Endothelial cell of umbilical vein (primary cell): ENCODE measurements at regions not wholly inside any gene's neighbourhood (a gene's known extent, or its start where the extent isn't known, plus 50 kb on each side); places are given as distances from the start of the nearest gene placed in this dataset.

Source experiments
- BruUV-seq: library from RNA; stranded (reverse); fragments of 400-500 nt; replicated peaks from 2 replicates; lab custom pipeline; 2021; lab: Mats Ljungman, UMichigan
- CTCF ChIA-PET: fragments of 300-600, 350-600 bp; sonication (Branson Sonifier 250); formaldehyde crosslinking; loops from one replicate; lab custom pipeline; 2021; ENCODE audit warnings: antibody characterized with exemption, inconsistent platforms; lab: Charles Lee
- POLR2A ChIA-PET: fragments of 300-600, 350-600 bp; sonication (Branson Sonifier 250); formaldehyde crosslinking; loops from one replicate; lab custom pipeline; 2021; ENCODE audit warnings: antibody characterized with exemption, inconsistent platforms; lab: Charles Lee
- DNase-seq: peaks from one replicate; pipeline ENCODE4 v3.0.0-alpha.2; 2011; ENCODE audit warnings: low read depth, low spot score
- FAIRE-seq: peaks from 2 replicates; lab custom pipeline; 2011; peaks lifted over from hg19 to GRCh38; lab: Jason Lieb, UNC
- H2AFZ ChIP-seq: 2 replicates; pipeline ENCODE4 v1.6.0; 2012; ENCODE audit warnings: low read depth, low read length, control low read depth, inconsistent platforms
- H3K27ac ChIP-seq: 2 replicates; pipeline ENCODE4 v1.5.1; 2011; ENCODE audit warnings: low read depth, mild to moderate bottlenecking, control low read depth, low read length, moderate library complexity; ENCODE audit not compliant: insufficient read depth
- H3K27me3 ChIP-seq, 2 experiments: 2 replicates each; pipeline versions ENCODE4 v1.6.0 to v1.6.1; 2011; ENCODE audit warnings: low read length in 2 of 2, mixed read lengths in 1 of 2; ENCODE audit not compliant: control insufficient read depth in 2 of 2, insufficient read depth in 2 of 2
- H3K36me3 ChIP-seq, 2 experiments: 2 replicates in 1 of 2; 3 replicates in 1 of 2; pipeline ENCODE4 v1.5.1; 2011; ENCODE audit warnings: low read length in 2 of 2, mild to moderate bottlenecking in 1 of 2, moderate library complexity in 1 of 2; ENCODE audit not compliant: control insufficient read depth in 2 of 2, insufficient read depth in 2 of 2; ENCODE audit errors: extremely low read depth in 1 of 2
- H3K4me1 ChIP-seq: 3 replicates; pipeline ENCODE4 v1.5.1; 2011; ENCODE audit warnings: mild to moderate bottlenecking, low read length; ENCODE audit not compliant: control insufficient read depth, insufficient read depth; ENCODE audit errors: extremely low read depth
- H3K4me2 ChIP-seq: 2 replicates; pipeline ENCODE4 v1.6.1; 2011; ENCODE audit warnings: low read length, control low read depth, mixed read lengths; ENCODE audit not compliant: insufficient read depth
- H3K4me3 ChIP-seq, 3 experiments: fragments of 200-600 bp in 1 of 3; sonication (generic), shearing (Covaris generic) in 1 of 3; replicated peaks in 1 of 3; 2 replicates each; pipeline ENCODE4 v1.5.1; 2011 to 2016; ENCODE audit warnings: control low read depth in 3 of 3, low read length in 3 of 3, mild to moderate bottlenecking in 2 of 3, inconsistent platforms in 1 of 3, low read depth in 1 of 3, moderate library complexity in 1 of 3; ENCODE audit not compliant: insufficient read depth in 1 of 3
- H3K79me2 ChIP-seq: 2 replicates; pipeline ENCODE4 v1.6.0; 2012; ENCODE audit warnings: low read length, inconsistent platforms; ENCODE audit not compliant: control insufficient read depth, insufficient read depth
- H3K9ac ChIP-seq: replicated peaks from 2 replicates; pipeline ENCODE3; 2011; ENCODE audit warnings: low read length, control low read depth; ENCODE audit not compliant: insufficient read depth; ENCODE audit errors: extremely low read depth
- H3K9me1 ChIP-seq: replicated peaks from 3 replicates; pipeline ENCODE4 v1.6.0; 2011; ENCODE audit warnings: mild to moderate bottlenecking, low read length; ENCODE audit not compliant: control insufficient read depth, insufficient read depth; ENCODE audit errors: extremely low read depth
- H3K9me3 ChIP-seq: replicated peaks from 2 replicates; pipeline ENCODE4 v1.5.1; 2012; ENCODE audit warnings: low read length, inconsistent platforms; ENCODE audit not compliant: control insufficient read depth, insufficient read depth
- H4K20me1 ChIP-seq: replicated peaks from 2 replicates; pipeline ENCODE3; 2011; ENCODE audit warnings: mild to moderate bottlenecking, low read length; ENCODE audit not compliant: control insufficient read depth, insufficient read depth; ENCODE audit errors: extremely low read depth
- EZH2 ChIP-seq: IDR thresholded peaks from 2 replicates; pipeline ENCODE4 v1.6.1; 2012; ENCODE audit warnings: borderline replicate concordance, low read depth, mild to moderate bottlenecking, moderate library complexity, low read length, inconsistent platforms; ENCODE audit not compliant: severe bottlenecking
- FOS ChIP-seq: IDR thresholded peaks from 2 replicates; pipeline ENCODE4 v1.6.1; 2011; ENCODE audit warnings: mild to moderate bottlenecking, low read length, moderate library complexity, borderline replicate concordance; ENCODE audit not compliant: insufficient read depth
- GATA2 ChIP-seq: IDR thresholded peaks from 2 replicates; pipeline ENCODE4 v1.7.0; 2011; ENCODE audit warnings: low read depth, mild to moderate bottlenecking, moderate library complexity, mixed read lengths, low read length; ENCODE audit not compliant: insufficient read length, insufficient read depth
- JUN ChIP-seq: IDR thresholded peaks from 2 replicates; pipeline ENCODE4 v1.6.1; 2011; ENCODE audit warnings: borderline replicate concordance, low read depth; ENCODE audit not compliant: insufficient read length, insufficient read depth
- MYC ChIP-seq: IDR thresholded peaks from one replicate; pipeline ENCODE4 v1.6.1; 2011; ENCODE audit warnings: mild to moderate bottlenecking, low read depth, low read length
- POLR2A ChIP-seq: IDR thresholded peaks from 2 replicates; pipeline ENCODE4 v1.6.1; 2012; ENCODE audit warnings: low read depth, mild to moderate bottlenecking, control low read depth, low read length
- dilution Hi-C: fragments of 300-500 bp; cut with MboI; formaldehyde crosslinking; loops from one replicate; pipeline ENCODE4 v1.15.0; 2019; ENCODE audit warnings: low sequenced_read_pairs; ENCODE audit not compliant: extremely low pct_ligation_motif_present
- intact Hi-C: fragments of 100-400 bp; cut with micrococcal nuclease; formaldehyde crosslinking; loops from one replicate; pipeline ENCODE4 v1.10.0; 2022
- TF ChIP-seq, protein P1 (sequence below), 2 donors: IDR thresholded peaks; 1 replicate in 1 of 2; 2 replicates in 1 of 2; pipeline ENCODE4 v1.5.1; 2011; ENCODE audit warnings: low read length in 2 of 2, mild to moderate bottlenecking in 2 of 2, moderate library complexity in 2 of 2, control low read depth in 1 of 2, inconsistent platforms in 1 of 2, low read depth in 1 of 2; ENCODE audit not compliant: insufficient read depth in 1 of 2; ENCODE audit errors: extremely low read depth in 1 of 2
- TF ChIP-seq, protein P2 (sequence below): IDR thresholded peaks from 2 replicates; pipeline ENCODE4 v1.6.1; 2011; ENCODE audit not compliant: insufficient read depth, insufficient read length

DNA sequence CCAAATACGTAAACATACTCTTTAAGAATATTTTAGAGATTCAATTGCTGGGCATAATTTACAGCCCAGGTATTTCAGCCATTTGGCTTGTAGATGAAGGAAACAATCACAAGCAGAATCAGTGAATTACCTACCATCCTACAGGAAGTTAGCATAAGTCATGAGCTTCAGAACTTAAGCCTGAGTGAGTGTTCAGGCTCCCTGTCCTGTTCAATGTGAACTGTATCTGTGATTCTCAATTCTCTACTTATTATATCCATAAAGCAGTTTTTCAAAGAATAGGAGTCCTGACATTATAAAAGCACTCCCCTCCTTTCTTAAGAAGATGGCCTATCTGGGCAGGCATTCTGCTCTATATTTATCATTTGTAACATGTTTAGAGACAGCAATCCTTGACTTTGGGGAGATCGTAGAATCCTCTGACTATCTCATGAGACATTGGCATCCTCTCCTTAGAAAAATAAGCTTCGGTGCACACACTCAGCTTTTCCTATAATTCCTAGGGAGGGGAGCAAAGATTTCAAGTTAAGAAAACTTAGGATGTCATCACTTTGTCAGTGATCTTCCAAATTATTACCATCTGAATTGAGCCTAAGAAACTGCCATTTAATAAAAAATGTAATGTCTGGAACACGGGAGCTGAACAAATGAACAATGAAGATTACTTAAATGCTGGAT lies 645.2 kb upstream of the IGFBP3 start:
- no peak overlapping the region for H3K9ac ChIP-seq
- intact Hi-C loops (loop anchor here (1.0 kb wide), 1 partner anchor 35 kb away; no protein-coding TSS in a partner anchor), dilution Hi-C loops (no loop called here)
- no peaks in the 10 kb centered on the region for H3K9me1 ChIP-seq
- POLR2A ChIA-PET = no interaction called here
- H3K27ac ChIP-seq = no peak overlapping the region
- FAIRE-seq (no peak), DNase-seq (no peak)
- CTCF ChIA-PET = interaction anchor here (0.8 to 1.2 kb wide), 2 partner anchors 9 to 11 kb away, joined by 3 read pairs; no protein-coding TSS in a partner anchor
- no peak overlapping the region for H2AFZ ChIP-seq
- no peaks in the 10 kb centered on the region for H3K27me3 ChIP-seq
- H3K79me2 ChIP-seq = no peaks in the 10 kb centered on the region
- peaks cover 13% of the 10 kb centered on the region for H3K4me1 ChIP-seq
- TF ChIP-seq MYC = no peak
- TF ChIP-seq, protein P1, sequence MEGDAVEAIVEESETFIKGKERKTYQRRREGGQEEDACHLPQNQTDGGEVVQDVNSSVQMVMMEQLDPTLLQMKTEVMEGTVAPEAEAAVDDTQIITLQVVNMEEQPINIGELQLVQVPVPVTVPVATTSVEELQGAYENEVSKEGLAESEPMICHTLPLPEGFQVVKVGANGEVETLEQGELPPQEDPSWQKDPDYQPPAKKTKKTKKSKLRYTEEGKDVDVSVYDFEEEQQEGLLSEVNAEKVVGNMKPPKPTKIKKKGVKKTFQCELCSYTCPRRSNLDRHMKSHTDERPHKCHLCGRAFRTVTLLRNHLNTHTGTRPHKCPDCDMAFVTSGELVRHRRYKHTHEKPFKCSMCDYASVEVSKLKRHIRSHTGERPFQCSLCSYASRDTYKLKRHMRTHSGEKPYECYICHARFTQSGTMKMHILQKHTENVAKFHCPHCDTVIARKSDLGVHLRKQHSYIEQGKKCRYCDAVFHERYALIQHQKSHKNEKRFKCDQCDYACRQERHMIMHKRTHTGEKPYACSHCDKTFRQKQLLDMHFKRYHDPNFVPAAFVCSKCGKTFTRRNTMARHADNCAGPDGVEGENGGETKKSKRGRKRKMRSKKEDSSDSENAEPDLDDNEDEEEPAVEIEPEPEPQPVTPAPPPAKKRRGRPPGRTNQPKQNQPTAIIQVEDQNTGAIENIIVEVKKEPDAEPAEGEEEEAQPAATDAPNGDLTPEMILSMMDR (IDR thresholded peaks at IDR 0.05; ENCODE audit: extremely low read depth in 1 of 2, insufficient read depth in 1 of 2, low read depth in 1 of 2, low read length in 2 of 2) = no peak
- TF ChIP-seq GATA2 = no peak
- TF ChIP-seq POLR2A = no peak
- TF ChIP-seq, protein P2, sequence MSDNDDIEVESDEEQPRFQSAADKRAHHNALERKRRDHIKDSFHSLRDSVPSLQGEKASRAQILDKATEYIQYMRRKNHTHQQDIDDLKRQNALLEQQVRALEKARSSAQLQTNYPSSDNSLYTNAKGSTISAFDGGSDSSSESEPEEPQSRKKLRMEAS = no peak
- TF ChIP-seq EZH2 = no peak
- TF ChIP-seq JUN = no peak
- no peak for TF ChIP-seq FOS
- H3K9me3 ChIP-seq = no peaks in the 10 kb centered on the region
- H3K36me3 ChIP-seq = no peaks in the 10 kb centered on the region
- H4K20me1 ChIP-seq = no peaks in the 10 kb centered on the region
- no peak overlapping the region for H3K4me3 ChIP-seq
- no TSS peak for BruUV-seq
- no peak overlapping the region for H3K4me2 ChIP-seq
